ENCODE measurements at regions not wholly inside any gene's neighbourhood (a gene's known extent, or its start where the extent isn't known, plus 50 kb on each side); places are given as distances from the start of the nearest gene placed in this dataset.

DNA sequence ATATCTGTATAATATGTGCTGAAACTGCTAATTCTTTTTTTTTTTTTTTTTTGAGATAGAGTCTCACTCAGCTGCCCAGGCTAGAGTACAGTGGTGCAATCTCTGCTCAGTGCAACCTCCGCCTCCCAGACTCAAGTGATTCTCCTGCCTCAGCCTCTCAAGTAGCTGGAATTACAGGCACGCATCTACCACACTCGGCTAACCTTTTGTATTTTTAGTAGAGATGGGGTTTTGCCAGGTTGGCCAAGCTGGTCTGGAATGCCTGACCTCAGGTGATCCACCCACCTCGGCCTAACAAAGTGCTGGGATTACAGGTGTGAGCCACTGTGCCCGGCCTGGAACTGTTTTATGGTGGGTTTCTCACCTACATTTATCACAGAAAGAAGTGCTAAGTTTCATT is 307.8 kb upstream of the STT3B start:
- H3K4me3 ChIP-seq (ENCODE audit: low read length) = no peak overlapping the region
- DNase-seq (ENCODE audit: low read depth) = no peak
- TF ChIP-seq, protein P1, sequence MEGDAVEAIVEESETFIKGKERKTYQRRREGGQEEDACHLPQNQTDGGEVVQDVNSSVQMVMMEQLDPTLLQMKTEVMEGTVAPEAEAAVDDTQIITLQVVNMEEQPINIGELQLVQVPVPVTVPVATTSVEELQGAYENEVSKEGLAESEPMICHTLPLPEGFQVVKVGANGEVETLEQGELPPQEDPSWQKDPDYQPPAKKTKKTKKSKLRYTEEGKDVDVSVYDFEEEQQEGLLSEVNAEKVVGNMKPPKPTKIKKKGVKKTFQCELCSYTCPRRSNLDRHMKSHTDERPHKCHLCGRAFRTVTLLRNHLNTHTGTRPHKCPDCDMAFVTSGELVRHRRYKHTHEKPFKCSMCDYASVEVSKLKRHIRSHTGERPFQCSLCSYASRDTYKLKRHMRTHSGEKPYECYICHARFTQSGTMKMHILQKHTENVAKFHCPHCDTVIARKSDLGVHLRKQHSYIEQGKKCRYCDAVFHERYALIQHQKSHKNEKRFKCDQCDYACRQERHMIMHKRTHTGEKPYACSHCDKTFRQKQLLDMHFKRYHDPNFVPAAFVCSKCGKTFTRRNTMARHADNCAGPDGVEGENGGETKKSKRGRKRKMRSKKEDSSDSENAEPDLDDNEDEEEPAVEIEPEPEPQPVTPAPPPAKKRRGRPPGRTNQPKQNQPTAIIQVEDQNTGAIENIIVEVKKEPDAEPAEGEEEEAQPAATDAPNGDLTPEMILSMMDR (IDR thresholded peaks at IDR 0.05; ENCODE audit: insufficient read depth, low read depth, low read length, missing control alignments) = no peak

DNA sequence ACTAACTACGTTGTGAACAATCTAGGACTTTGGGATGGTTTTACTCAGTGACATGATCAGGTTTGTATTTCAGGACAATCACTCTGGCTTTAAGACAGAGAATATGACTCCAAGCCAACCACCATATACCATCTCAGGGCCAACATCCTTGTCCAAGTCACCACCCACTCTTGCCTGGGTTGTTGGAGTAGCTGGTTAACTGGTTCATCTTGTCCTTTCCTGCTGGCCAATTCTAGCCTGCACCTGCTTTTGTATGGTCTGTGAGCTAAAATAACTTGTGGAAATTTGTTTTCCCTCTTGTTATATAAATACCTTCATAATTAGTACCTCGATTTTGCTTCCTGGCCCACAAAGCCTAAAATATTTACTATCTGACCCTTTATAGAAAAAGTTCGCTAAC is 306.8 kb upstream of the STT3B start:
- TF ChIP-seq, protein P1 (IDR thresholded peaks at IDR 0.05; ENCODE audit: insufficient read depth, low read depth, low read length, missing control alignments) = no peak
- no peak overlapping the region for H3K4me3 ChIP-seq (ENCODE audit: low read length)
- DNase-seq (ENCODE audit: low read depth) = no peak

DNA sequence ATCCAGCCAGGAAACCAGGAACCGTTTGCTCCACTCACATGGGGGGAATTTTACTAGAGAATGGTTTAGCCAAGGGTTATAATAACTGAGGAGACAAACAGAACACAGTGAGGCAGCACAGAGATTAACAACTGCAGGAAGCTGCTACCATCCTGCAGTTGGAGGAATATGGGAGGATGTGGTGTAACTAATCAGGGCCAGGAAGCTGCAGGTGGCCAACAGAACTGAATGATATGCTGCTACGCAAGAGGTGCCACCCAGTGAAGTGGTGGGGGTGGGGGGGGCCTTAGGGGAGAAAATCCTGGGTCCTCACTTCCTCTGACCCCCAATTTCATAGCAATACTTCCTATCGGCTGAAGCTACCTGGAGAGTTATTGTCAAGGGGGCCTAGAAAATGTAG is 306.4 kb upstream of the STT3B start:
- TF ChIP-seq, protein P1 (IDR thresholded peaks at IDR 0.05; ENCODE audit: insufficient read depth, low read depth, low read length, missing control alignments) = no peak
- DNase-seq (ENCODE audit: low read depth) = no peak
- H3K4me3 ChIP-seq (ENCODE audit: low read length) = no peak overlapping the region

DNA sequence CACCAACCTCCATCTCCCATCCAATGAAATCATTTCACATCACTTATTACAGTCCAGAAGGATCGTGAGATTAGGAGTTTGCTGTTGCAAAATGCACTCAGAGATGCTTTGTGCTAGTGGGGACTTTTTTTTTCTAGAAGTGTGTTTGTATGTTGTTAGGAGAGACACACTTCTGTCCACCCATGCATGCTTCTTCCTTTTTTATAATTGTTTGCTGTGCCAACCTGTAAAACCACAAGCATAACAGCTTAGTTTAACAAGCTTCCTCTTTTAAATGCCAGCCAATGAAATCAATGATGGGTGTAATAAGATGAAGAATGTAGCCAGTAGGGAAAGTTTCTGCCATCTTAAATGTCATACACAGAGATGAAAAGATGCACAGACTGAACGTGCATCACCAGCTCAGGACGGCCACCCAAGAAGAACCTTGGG is 305.6 kb upstream of the STT3B start:
- TF ChIP-seq, protein P1 (IDR thresholded peaks at IDR 0.05; ENCODE audit: insufficient read depth, low read depth, low read length, missing control alignments) = no peak
- H3K4me3 ChIP-seq (ENCODE audit: low read length) = no peak overlapping the region
- no peak for DNase-seq (ENCODE audit: low read depth)

DNA sequence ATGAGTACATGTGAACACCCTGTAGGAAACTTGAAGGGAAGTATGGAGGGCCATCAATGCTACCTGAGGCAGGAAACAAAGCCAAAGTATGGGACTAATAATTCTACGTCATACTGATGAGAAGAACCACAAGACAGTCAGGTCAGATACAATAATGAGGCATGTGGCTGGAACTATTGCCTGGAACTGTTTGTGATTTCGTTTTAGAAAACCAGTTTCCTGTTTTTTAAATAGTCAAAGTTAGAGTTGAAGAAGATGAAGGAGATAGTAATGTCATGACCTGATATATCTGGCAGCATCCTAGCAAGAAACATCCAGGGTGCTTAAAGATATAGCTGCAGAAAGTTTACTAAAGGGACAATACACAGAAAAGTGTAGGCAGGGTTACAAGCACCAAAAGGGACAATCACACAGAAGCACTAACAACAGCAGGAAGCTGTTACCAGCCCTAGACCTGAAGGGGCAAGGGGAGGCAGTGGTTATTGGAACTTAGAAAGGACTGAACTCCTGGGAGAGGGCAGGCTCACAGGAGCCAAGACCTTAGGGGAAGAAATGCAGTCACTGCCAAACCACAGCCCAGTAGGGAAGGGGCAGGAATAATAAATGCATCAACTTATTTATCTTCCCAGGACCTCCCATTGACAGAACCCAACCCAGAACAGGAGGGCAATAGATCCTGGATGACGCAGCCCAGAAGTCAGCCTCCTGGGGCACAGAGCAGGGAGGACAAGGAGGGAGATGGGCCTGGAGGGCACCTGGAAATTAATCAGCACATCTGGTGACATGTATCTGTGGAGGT is 302.1 kb upstream of the STT3B start:
- TF ChIP-seq, protein P1 (IDR thresholded peaks at IDR 0.05; ENCODE audit: insufficient read depth, low read depth, low read length, missing control alignments) = no peak
- no peak overlapping the region for H3K4me3 ChIP-seq (ENCODE audit: low read length)
- no peak for DNase-seq (ENCODE audit: low read depth)

DNA sequence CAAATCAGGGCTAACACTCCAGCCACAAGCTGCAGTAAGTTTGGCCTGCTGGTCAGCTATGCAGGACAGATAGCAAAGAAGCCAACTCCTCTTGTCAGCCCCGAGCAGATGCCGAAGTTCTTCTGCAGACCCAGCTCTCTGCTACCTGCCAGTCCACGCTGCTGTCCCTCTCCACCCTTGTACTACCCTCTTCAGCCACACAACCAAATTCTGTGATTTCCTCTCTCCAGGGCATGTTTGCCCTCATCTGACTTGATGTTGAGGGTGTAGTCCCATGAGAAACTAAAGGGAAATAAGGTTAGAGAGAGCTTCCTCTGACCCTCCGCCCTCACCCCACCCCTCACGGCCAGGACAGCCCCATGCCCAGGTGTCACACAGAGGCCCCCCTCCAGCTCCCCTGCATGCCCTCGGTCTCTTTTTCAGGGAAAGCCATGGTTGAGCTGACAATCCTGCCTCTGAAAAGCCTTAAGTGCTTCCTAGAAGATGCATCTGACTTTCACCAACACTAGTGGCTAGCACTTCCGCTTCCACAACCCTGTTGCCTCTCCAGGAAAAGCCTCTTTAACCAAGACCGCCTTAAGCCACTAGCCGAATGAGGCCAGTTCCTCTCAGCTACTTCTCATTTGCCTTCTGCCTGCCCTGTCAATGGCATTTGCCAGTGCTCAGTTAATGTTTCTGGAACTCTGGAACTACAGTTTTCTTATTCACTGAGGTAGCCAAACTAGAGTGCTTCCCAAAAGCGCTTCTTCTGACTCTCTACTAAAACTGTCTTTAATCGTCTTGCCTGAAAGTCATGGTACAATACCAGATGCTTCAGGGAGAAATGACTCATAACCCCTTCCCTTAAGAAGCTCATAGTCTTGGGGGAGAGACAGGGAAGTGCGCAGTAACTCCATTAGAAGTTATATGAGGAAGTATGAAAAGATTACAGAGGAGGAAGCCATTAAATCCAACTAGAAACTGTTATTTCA is 300.4 kb upstream of the STT3B start:
- DNase-seq (ENCODE audit: low read depth) = peak; percentile 13
- H3K4me3 ChIP-seq (ENCODE audit: low read length) = no peak overlapping the region
- TF ChIP-seq, protein P1 (IDR thresholded peaks at IDR 0.05; ENCODE audit: insufficient read depth, low read depth, low read length, missing control alignments) = no peak

Measured in epithelial cell of esophagus (primary cell).